ENCODE measurements at regions not wholly inside any gene's neighbourhood (a gene's known extent, or its start where the extent isn't known, plus 50 kb on each side); places are given as distances from the start of the nearest gene placed in this dataset.

- TF ChIP-seq JUN (IDR thresholded peaks at IDR 0.05; ENCODE audit: low read depth, low read length), result no peak
- no peak for TF ChIP-seq MAX (IDR thresholded peaks at IDR 0.05)
- TF ChIP-seq JUND (IDR thresholded peaks at IDR 0.05; ENCODE audit: low read length), result no peak
- no peak for TF ChIP-seq SIX5 (IDR thresholded peaks at IDR 0.05; ENCODE audit: low read depth, low read length)
- no peak for TF ChIP-seq HDAC6 (IDR thresholded peaks at IDR 0.05; ENCODE audit: low read depth, low read length)
- no peak for TF ChIP-seq E2F6 (IDR thresholded peaks at IDR 0.05)
- no peak for TF ChIP-seq USF2 (IDR thresholded peaks at IDR 0.05; ENCODE audit: low read length)
- no peak for TF ChIP-seq EZH2 (IDR thresholded peaks at IDR 0.05; ENCODE audit: low read depth, low read length, severe bottlenecking)
Measured at GRCh38 chr9:99425124-99425523, 203.0 kb downstream of the SEC61B start.
